ENCODE measurements at regions not wholly inside any gene's neighbourhood (a gene's known extent, or its start where the extent isn't known, plus 50 kb on each side); places are given as distances from the start of the nearest gene placed in this dataset.

GRCh38 chr3:25895031-25895430 is 105.1 kb downstream of the OXSM start:
- TF ChIP-seq CTCF (IDR thresholded peaks at IDR 0.05) = no peak
- no peak for TF ChIP-seq EZH2 (IDR thresholded peaks at IDR 0.05)
- TF ChIP-seq EZH2phosphoT487 (IDR thresholded peaks at IDR 0.05) = no peak
